A204.1 (cell line): ENCODE measurements at regions not wholly inside any gene's neighbourhood (a gene's known extent, or its start where the extent isn't known, plus 50 kb on each side); places are given as distances from the start of the nearest gene placed in this dataset.

Source experiments
- FAIRE-seq: peaks from 2 replicates; lab custom pipeline; 2012; peaks lifted over from hg19 to GRCh38; lab: Jason Lieb, UNC

DNA sequence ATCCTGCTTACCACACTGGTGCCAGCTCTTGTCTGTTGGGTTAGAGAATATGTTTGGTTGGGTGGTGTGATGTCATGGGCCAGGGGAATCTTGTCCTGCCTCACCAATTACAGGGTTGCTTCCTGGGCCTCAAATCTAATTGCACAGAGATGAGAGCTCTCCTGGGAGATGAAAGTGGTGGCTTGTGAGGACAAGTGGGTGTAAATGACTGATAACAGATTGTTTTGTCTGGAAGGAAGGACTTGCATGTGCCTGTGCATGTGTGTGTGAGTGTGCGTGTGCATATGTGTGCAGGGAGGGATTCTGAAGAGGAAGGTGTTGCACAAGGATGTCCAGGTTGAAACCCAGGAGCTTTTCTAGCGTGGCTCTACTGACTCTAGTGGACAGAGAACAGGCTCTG is 271.9 kb downstream of the LOXHD1 start:
- FAIRE-seq, result no peak

- FAIRE-seq, result no peak
These were observed 270.2 kb downstream of the LOXHD1 start for GRCh38 chr18:46386788-46387187.

- no peak for FAIRE-seq
These were observed 269.4 kb downstream of the LOXHD1 start for GRCh38 chr18:46387441-46388131.

DNA sequence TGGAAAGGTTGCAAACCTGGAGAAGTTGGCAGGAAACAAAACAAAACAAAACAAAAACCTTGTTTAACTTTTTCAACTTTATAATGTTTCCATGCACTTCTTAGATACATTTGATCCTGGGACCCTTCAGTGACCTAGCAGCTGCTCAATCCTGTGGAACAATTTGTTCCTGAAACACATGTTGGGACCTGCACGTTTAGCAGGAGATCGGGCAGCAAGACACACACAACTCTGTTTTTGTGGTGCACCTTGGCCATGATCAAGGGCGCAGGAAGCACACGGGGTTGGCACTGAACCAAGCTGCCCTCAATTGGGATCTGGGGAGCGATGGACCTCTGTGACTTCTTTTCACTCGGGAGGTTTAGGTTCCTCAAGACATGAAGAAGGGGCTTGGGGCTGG is 268.7 kb downstream of the LOXHD1 start:
- FAIRE-seq, result no peak

GRCh38 chr18:46392576-46392975 is 264.4 kb downstream of the LOXHD1 start:
- FAIRE-seq, result no peak

- FAIRE-seq, result no peak
These were observed 263.8 kb downstream of the LOXHD1 start for GRCh38 chr18:46393230-46393629.

DNA sequence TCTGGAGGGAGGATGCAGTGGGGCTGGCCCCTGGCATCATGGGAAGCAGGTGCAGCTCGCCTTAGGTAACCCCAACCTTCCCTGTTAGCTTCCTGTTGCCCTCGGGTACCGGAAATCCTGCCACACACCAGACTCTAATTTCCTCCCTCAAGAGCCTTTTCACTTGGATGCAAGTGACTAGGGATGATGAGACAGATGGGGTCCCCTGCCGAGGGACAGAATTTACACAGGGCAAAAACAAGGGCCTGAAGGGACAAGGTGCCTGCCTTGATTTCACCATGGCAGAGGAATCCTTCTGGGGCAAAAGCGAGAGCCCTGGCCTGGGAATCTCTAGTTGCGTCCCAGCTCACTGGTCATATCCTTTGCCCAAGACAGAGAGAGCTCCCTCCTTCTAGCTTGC is 263.1 kb downstream of the LOXHD1 start:
- FAIRE-seq, result no peak

DNA sequence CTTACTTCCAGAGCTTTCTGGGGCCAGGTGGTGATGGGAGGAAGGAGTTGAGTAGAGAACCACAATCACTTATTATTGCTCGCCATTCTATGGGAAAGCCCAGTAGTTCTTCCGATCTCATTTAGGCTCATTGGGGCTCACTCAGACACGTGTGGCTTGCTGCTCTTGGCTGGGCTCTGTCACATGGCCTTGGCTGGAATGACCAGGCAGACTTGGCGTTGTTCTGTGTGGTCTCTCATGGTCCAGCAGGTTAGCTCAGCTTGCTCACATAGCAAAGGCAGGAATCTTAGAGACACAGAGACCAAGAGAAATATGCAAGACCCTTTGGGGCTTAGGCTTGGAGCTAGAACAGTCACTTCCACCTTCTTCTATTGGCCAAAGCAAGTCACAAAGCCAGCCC is 261.2 kb downstream of the LOXHD1 start:
- no peak for FAIRE-seq

DNA sequence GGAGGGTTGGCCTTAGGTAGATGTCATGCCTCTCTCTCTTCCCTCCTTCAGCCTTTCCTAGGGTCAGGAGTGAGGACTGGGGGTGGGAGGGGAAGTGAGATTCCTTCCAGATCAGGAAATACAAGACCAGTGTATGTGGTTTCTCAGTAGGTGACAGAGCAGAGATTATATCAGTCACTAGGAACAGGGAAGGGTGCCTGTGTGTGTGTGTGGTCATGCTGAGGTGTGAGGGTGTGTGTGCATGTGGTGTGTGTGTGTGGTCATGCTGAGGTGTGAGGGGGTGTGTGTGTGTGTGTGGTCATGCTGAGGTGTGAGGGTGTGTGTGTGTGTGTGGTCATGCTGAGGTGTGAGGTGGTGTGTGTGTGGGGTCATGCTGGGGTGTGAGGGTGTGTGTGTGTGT is 259.8 kb downstream of the LOXHD1 start:
- FAIRE-seq, result no peak

DNA sequence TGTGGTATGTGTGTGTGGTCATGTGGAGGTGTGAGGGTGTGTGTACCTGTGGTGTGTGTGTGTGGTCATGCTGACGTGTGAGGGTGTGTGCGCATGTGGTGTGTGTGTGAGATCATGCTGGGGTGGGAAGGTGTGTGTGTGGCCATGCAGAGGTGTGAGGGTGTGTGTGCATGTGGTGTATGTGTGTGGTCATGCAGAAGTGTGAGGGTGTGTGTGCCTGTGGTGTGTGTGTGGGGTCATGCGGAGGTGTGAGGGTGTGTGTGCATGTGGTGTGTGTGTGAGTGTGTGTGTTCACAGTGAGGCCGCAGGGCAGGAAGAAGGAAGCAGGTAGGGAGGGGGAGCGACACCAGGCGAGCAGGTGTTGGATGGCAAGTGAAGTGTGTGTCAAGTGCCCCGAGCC is 259.0 kb downstream of the LOXHD1 start:
- no peak for FAIRE-seq

GRCh38 chr18:46398625-46399024 is 258.4 kb downstream of the LOXHD1 start:
- no peak for FAIRE-seq

GRCh38 chr18:46399303-46399702 is 257.7 kb downstream of the LOXHD1 start:
- no peak for FAIRE-seq

DNA sequence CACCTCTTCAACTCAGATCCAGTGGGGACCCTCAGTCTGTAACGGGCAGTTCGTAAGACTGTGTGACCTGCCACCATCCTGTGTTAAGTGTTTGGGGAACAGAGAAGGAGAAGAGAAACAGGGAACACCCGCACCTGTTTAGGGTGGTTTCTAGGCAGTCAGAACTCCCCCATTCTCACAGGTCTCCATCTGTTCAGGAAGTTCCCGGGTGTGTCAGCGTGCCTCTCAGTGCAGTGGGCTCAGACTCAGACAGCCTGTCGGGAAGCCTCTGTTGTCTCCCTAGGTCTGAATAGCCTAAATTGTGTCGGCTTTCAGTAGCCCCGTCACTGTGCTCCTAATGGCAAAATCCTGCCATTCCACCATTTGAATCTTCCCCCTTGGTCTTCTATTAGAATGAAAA is 256.6 kb downstream of the LOXHD1 start:
- FAIRE-seq, result no peak

DNA sequence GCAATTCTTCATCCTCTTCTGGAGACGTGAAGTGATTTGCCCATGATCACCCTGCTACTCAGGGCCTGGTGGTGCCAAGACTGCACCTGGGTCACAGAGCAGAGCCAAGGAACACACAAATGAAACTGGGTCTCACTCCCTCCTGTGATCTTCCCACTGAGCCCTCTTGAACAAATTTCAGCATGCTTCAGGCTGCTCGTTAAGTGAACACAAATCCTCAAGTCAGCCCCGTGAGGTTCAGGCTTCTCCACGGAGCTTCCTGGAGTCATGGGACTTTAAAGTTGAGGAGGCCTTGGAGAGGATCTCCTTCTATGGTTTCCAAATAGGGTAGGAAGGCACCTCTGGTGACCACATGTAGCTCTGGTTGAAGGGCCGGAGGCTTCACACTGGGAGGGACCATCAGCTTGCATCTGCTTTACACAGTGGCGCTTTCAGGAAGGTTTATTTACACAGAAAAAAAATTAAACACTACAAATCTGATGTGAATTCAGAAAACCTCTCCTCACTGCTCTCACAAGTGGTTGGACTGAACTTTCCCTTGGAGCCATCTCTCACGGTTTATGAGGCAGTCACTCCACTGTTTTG is 255.4 kb downstream of the LOXHD1 start:
- FAIRE-seq, result no peak

DNA sequence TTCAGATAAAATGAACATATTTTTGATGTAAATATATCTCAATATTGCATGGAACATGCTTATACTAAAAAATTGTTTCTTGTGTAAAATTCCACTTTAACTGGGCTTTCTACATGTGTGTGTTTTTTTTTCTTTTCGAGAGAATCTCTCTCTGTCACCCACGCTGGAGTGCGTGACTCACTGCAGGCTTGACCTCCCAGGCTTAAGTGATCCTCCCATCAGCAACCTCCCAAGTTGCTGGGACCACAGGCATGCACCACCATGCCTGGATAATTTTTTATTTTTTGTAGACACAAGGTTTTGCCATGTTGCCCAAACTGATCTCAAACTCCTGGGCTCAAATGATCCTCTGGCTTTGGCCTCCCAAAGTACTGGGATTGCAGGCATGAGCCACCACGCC is 254.6 kb downstream of the LOXHD1 start:
- FAIRE-seq, result no peak

GRCh38 chr18:46402945-46403344 is 254.1 kb downstream of the LOXHD1 start:
- FAIRE-seq, result no peak

DNA sequence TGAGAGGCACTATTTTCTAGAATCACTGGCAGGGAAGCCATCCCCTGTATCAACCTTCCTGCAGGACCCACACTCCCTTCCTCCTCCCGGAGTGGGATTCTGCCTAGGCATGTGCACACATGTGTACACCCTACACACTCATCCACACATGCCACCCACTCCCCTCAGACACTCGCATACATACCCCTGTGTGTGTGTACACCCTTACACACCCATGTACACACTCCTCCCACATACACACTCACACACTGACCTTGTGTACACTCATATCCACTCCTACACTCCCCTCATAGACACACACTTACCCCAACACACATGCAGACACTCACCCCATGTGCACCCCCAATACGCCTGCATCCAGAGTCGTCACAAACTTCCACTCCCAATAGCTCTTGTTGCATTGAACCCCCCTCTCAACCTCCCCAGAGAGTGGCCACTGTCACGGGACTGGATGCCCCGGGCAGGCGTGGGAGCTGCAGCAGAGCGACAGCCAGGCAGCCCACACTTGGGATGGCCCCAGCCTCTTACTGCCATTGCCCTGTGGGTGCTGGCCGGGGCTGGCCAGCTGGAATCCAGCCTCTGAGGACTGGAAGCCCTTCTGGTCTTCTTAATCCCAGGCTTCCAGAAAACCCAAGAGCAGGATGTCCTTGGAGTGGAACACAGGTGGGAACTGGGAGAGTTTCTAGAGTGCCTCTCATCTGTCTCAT is 251.0 kb downstream of the LOXHD1 start:
- no peak for FAIRE-seq

GRCh38 chr18:46406539-46406932 is 250.5 kb downstream of the LOXHD1 start:
- FAIRE-seq, result no peak

DNA sequence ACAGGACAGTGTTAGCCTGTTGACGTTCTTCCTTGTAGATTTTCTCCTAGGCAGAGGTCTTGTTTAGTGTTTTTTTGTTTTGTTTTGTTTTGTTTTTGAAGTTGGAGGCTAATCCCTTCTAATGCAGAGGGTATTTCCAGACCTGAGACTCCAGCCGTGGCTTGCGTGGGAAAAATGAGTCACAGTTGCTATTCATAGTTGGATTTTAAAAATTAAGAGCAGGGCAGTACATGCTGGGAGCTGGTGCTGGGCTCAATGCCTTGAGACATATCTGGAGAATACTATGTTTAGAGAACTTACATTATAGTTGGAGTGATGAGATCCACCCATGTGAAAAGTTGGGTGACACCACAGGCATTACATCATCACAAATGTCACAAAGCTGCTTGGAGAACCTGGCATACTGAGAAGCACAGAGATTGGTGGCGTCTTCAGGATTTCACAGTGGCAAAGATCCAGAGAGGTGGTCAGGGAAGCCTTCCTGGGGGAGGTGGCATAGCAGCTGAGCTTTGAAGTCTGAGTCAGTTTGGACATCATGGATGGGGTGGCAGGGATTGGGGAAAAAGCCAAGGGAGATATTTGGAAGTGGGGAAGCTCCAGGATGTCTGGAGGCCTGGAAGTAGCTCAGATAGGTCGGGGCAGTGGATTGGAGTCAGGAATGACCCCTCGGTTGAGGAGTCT is 249.4 kb downstream of the LOXHD1 start:
- no peak for FAIRE-seq

- no peak for FAIRE-seq
These were observed 248.6 kb downstream of the LOXHD1 start for GRCh38 chr18:46408334-46408987.

DNA sequence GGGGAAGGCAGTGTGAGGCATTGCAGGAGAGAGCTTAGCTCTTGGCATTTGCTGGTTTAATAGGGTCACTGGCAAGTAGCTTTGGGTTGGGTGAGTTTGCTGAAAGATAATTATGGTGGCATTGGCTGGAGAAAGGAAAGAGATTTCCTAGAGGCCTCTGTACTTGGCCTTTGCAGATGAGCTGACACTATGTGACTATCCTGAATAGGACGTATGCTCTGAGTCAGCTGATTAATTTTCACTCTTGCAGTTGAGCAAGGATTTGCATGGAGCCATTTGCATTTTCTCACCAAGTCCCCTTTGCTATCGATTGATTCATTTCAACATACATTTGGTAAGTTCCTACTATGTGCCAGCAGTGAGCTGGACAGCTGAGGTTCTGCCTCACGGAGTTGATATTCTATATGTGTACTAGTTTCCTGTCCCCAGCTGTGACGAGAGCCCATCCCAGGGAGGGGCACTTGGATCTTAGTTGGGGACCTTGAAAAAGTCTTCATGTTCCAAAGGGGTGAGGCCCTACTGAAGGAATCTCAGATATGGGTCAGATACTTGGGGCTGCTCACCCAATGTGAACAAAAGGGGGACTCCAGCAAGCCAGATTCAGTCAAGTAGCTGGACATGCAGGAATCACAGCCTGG is 245.7 kb downstream of the LOXHD1 start:
- no peak for FAIRE-seq
